ENCODE measurements at regions not wholly inside any gene's neighbourhood (a gene's known extent, or its start where the extent isn't known, plus 50 kb on each side); places are given as distances from the start of the nearest gene placed in this dataset.

- TF ChIP-seq CTCF (IDR thresholded peaks at IDR 0.05) (no peak), POLR2A (IDR thresholded peaks at IDR 0.05) (no peak), POLR2AphosphoS5 (IDR thresholded peaks at IDR 0.05) (no peak)
Observed at GRCh38 chr2:83640506-83640905, 818.6 kb downstream of the SUCLG1 start.
